GM12878 (cell line): ENCODE measurements at regions not wholly inside any gene's neighbourhood (a gene's known extent, or its start where the extent isn't known, plus 50 kb on each side); places are given as distances from the start of the nearest gene placed in this dataset.

Experiments
- ATAC-seq: fragments of 200-7000 bp; cut with Tn5 transposase; 3 replicates; pipeline ENCODE4 v1.9.1; 2020; ENCODE audit warnings: mild to moderate bottlenecking, moderate library complexity
- BruUV-seq: library from RNA; stranded (reverse); fragments of 400-500 nt; replicated peaks from 2 replicates; lab custom pipeline; 2021; lab: Mats Ljungman, UMichigan
- CTCF ChIA-PET: fragments of 300-600 bp; sonication (Branson Sonifier 250); formaldehyde crosslinking; extraction: SDS; loops from one replicate; lab custom pipeline; 2021; ENCODE audit warnings: inconsistent platforms; lab: Yijun Ruan, JAX
- POLR2A ChIA-PET: fragments of 350-600 bp; formaldehyde crosslinking; extraction: SDS; loops from one replicate; lab custom pipeline; 2021; ENCODE audit warnings: inconsistent platforms; lab: Charles Lee
- RAD21 ChIA-PET: fragments of 300-600 bp; sonication (Branson Sonifier 250); formaldehyde crosslinking; loops from one replicate; lab custom pipeline; 2023; ENCODE audit warnings: antibody characterized with exemption; ENCODE audit not compliant: unreplicated experiment; lab: Charles Lee
- SMC1A ChIA-PET: fragments of 300-600 bp; sonication (Branson Sonifier 250); formaldehyde crosslinking; loops from one replicate; lab custom pipeline; 2023; ENCODE audit not compliant: unreplicated experiment, uncharacterized antibody; lab: Charles Lee
- DNase-seq: peaks from one replicate; pipeline ENCODE4 v3.0.0-alpha.2; 2011; ENCODE audit warnings: low read depth, low spot score
- FAIRE-seq: peaks from 3 replicates; lab custom pipeline; 2011; peaks lifted over from hg19 to GRCh38; lab: Jason Lieb, UNC
- H2AFZ ChIP-seq: 2 replicates; pipeline ENCODE4 v1.6.0; 2011; ENCODE audit warnings: low read depth, low read length, control low read depth; ENCODE audit not compliant: control insufficient read depth
- H3K27ac ChIP-seq: 2 replicates; pipeline ENCODE4 v1.5.1; 2011; ENCODE audit warnings: control low read depth; ENCODE audit not compliant: control insufficient read depth, insufficient read depth
- H3K27me3 ChIP-seq, 2 experiments: replicated peaks in 1 of 2; 2 replicates each; pipeline versions ENCODE4 v1.6.0 to v1.6.1; 2011; ENCODE audit warnings: low read length in 1 of 2; ENCODE audit not compliant: control insufficient read depth in 2 of 2, insufficient read depth in 2 of 2
- H3K36me3 ChIP-seq, 2 experiments: 2 replicates each; pipeline ENCODE4 v1.5.1; 2011; ENCODE audit warnings: low read length in 1 of 2; ENCODE audit not compliant: control insufficient read depth in 2 of 2, insufficient read depth in 2 of 2
- H3K4me1 ChIP-seq: 2 replicates; pipeline ENCODE4 v1.6.1; 2011; ENCODE audit warnings: mild to moderate bottlenecking, low read length, moderate library complexity, mixed read lengths; ENCODE audit not compliant: control insufficient read depth, insufficient read depth
- H3K4me2 ChIP-seq: 2 replicates; pipeline ENCODE4 v1.6.0; 2011; ENCODE audit warnings: control low read depth; ENCODE audit not compliant: control insufficient read depth, insufficient read depth
- H3K4me3 ChIP-seq: fragments of 200-600 bp; sonication (generic); 2 replicates; pipeline ENCODE4 v1.5.1; 2016
- H3K79me2 ChIP-seq: 2 replicates; pipeline ENCODE4 v1.6.0; 2011; ENCODE audit warnings: low read length; ENCODE audit not compliant: control insufficient read depth, insufficient read depth
- H3K9ac ChIP-seq: 2 replicates; pipeline ENCODE4 v1.8.0; 2011; ENCODE audit warnings: low read length, control low read depth, mixed read lengths; ENCODE audit not compliant: control insufficient read depth, insufficient read depth
- H3K9me3 ChIP-seq: replicated peaks from 3 replicates; pipeline ENCODE4 v1.5.1; 2011; ENCODE audit warnings: mild to moderate bottlenecking, low read length; ENCODE audit not compliant: control insufficient read depth, insufficient read depth
- H4K20me1 ChIP-seq: 2 replicates; pipeline ENCODE4 v1.6.0; 2011; ENCODE audit not compliant: control insufficient read depth, insufficient read depth
- BCLAF1 ChIP-seq: fragments of 450-650 bp; IDR thresholded peaks from 2 replicates; pipeline ENCODE4 v1.6.1; 2017; ENCODE audit warnings: antibody characterized with exemption, mild to moderate bottlenecking, moderate library complexity
- CREM ChIP-seq: IDR thresholded peaks from 2 replicates; pipeline ENCODE4 v1.6.1; 2014; ENCODE audit warnings: antibody characterized with exemption, low read depth
- DPF2 ChIP-seq: fragments of 450-650 bp; IDR thresholded peaks from 2 replicates; pipeline ENCODE4 v1.6.1; 2017; ENCODE audit warnings: mild to moderate bottlenecking
- ETV6 ChIP-seq, 2 experiments: fragments of 450-650 bp in 1 of 2; IDR thresholded peaks in 1 of 2; conservative IDR thresholded peaks in 1 of 2; 2 replicates each; pipeline ENCODE4 v1.6.1; 2014; ENCODE audit warnings: antibody characterized with exemption in 1 of 2, borderline replicate concordance in 1 of 2, low read depth in 1 of 2, mild to moderate bottlenecking in 1 of 2, moderate library complexity in 1 of 2
- HDAC2 ChIP-seq: fragments of 200-600 bp; sonication (generic); IDR thresholded peaks from 2 replicates; pipeline ENCODE4 v1.6.1; 2017
- IKZF2 ChIP-seq, 2 experiments: fragments of 450-650 bp; IDR thresholded peaks; 2 replicates each; pipeline ENCODE4 v1.6.1; 2017; ENCODE audit warnings: mild to moderate bottlenecking in 2 of 2, moderate library complexity in 2 of 2
- MLLT1 ChIP-seq: fragments of 450-650 bp; IDR thresholded peaks from 2 replicates; pipeline ENCODE4 v1.6.1; 2016; ENCODE audit warnings: mild to moderate bottlenecking
- MTA3 ChIP-seq: IDR thresholded peaks from 2 replicates; pipeline ENCODE4 v1.6.1; 2012; ENCODE audit warnings: low read length, inconsistent platforms, borderline replicate concordance
- NFYB ChIP-seq: IDR thresholded peaks from 2 replicates; pipeline ENCODE4 v1.6.1; 2011; ENCODE audit warnings: low read depth, mild to moderate bottlenecking, low read length, improper control_type of control experiment, moderate library complexity; ENCODE audit not compliant: insufficient read depth
- NRF1 ChIP-seq: conservative IDR thresholded peaks from 2 replicates; pipeline ENCODE4 v1.6.1; 2011; ENCODE audit warnings: mild to moderate bottlenecking, low read depth, low read length, improper control_type of control experiment
- PAX5 ChIP-seq: IDR thresholded peaks from 2 replicates; pipeline ENCODE4 v1.6.1; 2011; ENCODE audit warnings: low read depth, low read length, borderline replicate concordance
- RAD21 ChIP-seq: IDR thresholded peaks from 2 replicates; pipeline ENCODE4 v1.6.1; 2011; ENCODE audit warnings: mild to moderate bottlenecking, low read depth, low read length, moderate library complexity; ENCODE audit not compliant: insufficient read depth
- SMAD1 ChIP-seq: fragments of 450-650 bp; IDR thresholded peaks from 2 replicates; pipeline ENCODE4 v1.6.1; 2018; ENCODE audit warnings: mild to moderate bottlenecking, low read depth; ENCODE audit not compliant: partially characterized antibody
- SUPT20H ChIP-seq: IDR thresholded peaks from 2 replicates; pipeline ENCODE4 v1.6.1; 2011; ENCODE audit warnings: low read depth, mild to moderate bottlenecking, low read length, moderate library complexity, borderline replicate concordance; ENCODE audit not compliant: control insufficient read depth
- ZNF384 ChIP-seq: IDR thresholded peaks from 2 replicates; pipeline ENCODE4 v1.6.1; 2012; ENCODE audit warnings: low read depth, mild to moderate bottlenecking, low read length, improper control_type of control experiment, borderline replicate concordance
- ZZZ3 ChIP-seq: IDR thresholded peaks from 2 replicates; pipeline ENCODE4 v1.6.1; 2011; ENCODE audit warnings: low read depth; ENCODE audit not compliant: control insufficient read depth, insufficient read length
- WGBS: methylation state at CpG from one replicate; pipeline ENCODE4 v1.1.6; 2016; ENCODE audit warnings: low lambda C conversion rate; ENCODE audit not compliant: insufficient replicate concordance, insufficient coverage; ENCODE audit errors: missing lambda C conversion rate; 5-methylcytosine and 5-hydroxymethylcytosine counted together
- in situ Hi-C: fragments of 300-500 bp; cut with MboI; formaldehyde crosslinking; loops from 9 replicates; pipeline ENCODE4 v1.14.3; 2018; ENCODE audit warnings: mixed read lengths
- intact Hi-C: fragments of 100-400 bp; cut with micrococcal nuclease; formaldehyde crosslinking; loops from one replicate; pipeline ENCODE4 v1.14.2; 2022; ENCODE audit not compliant: unreplicated experiment

GRCh38 chrX:38968344-38969216 lies 167.3 kb downstream of the MID1IP1 start:
- in situ Hi-C loops (no loop called here), intact Hi-C loops (no loop called here)
- no TSS peak for BruUV-seq
- H3K79me2 ChIP-seq, result no peaks in the 10 kb centered on the region
- H3K9ac ChIP-seq, result no peak overlapping the region
- ChIA-PET CTCF (interaction anchor here (0.6 to 2.3 kb wide), 3 partner anchors 13 to 184 kb away, joined by 3 to 7 read pairs (median 4); no protein-coding TSS in a partner anchor), SMC1A (interaction anchor here (0.5 to 1.3 kb wide), 3 partner anchors 9 to 400 kb away, joined by 3 read pairs; no protein-coding TSS in a partner anchor), RAD21 (interaction anchor here (1.3 kb wide), 1 partner anchor 45 kb away, joined by 3 read pairs; no protein-coding TSS in a partner anchor), POLR2A (no interaction called here)
- H2AFZ ChIP-seq, result no peak overlapping the region
- TF ChIP-seq MLLT1, result no peak
- TF ChIP-seq PAX5, result no peak
- TF ChIP-seq HDAC2, result no peak
- TF ChIP-seq RAD21, result no peak
- TF ChIP-seq ZNF384, result no peak
- TF ChIP-seq SMAD1, result no peak
- no peak for TF ChIP-seq IKZF2 (IDR thresholded peaks at IDR 0.05)
- TF ChIP-seq SUPT20H, result no peak
- no peak for TF ChIP-seq ZZZ3
- TF ChIP-seq MTA3, result no peak
- TF ChIP-seq NRF1, result no peak
- TF ChIP-seq BCLAF1, result no peak
- TF ChIP-seq CREM, result no peak
- TF ChIP-seq NFYB, result no peak
- no peak for TF ChIP-seq ETV6 (conservative IDR thresholded peaks at IDR 0.05 in 1 of 2, IDR thresholded peaks at IDR 0.05 in 1 of 2; ENCODE audit: borderline replicate concordance in 1 of 2, low read depth in 1 of 2)
- no peak for TF ChIP-seq DPF2
- no peaks in the 10 kb centered on the region for H3K9me3 ChIP-seq
- no peaks in the 10 kb centered on the region for H3K36me3 ChIP-seq
- H4K20me1 ChIP-seq, result no peaks in the 10 kb centered on the region
- no peak overlapping the region for H3K4me3 ChIP-seq
- ATAC-seq (no peak), DNase-seq (no peak), FAIRE-seq (no peak)
- no peaks in the 10 kb centered on the region for H3K4me1 ChIP-seq
- no peak overlapping the region for H3K27ac ChIP-seq
- WGBS, result 55% methylated on average over 3 of the region's 3 CpGs
- no peak overlapping the region for H3K4me2 ChIP-seq
- no peaks in the 10 kb centered on the region for H3K27me3 ChIP-seq
